ENCODE measurements at regions not wholly inside any gene's neighbourhood (a gene's known extent, or its start where the extent isn't known, plus 50 kb on each side); places are given as distances from the start of the nearest gene placed in this dataset.

- TF ChIP-seq MAFK (IDR thresholded peaks at IDR 0.05; ENCODE audit: low read depth, low read length), result no peak
These were observed 133.6 kb upstream of the SESN3 start (continued) for GRCh38 chr11:95364324-95365295.

GRCh38 chr11:95363708-95364107 is 132.7 kb upstream of the SESN3 start:
- Histone ChIP-seq H2BK5ac (ENCODE audit: low read depth, low read length, poor library complexity, severe bottlenecking) (no peak overlapping the region), H3K14ac (replicated peaks; ENCODE audit: low read depth, low read length) (no peak overlapping the region), H3K36me3 (ENCODE audit: control insufficient read depth, insufficient read depth, low read length) (no peaks in the 10 kb centered on the region), H3K79me1 (ENCODE audit: low read depth in 1 of 2, low read length in 2 of 2) (no peaks in the 10 kb centered on the region), H2BK15ac (ENCODE audit: low read depth, low read length) (no peak overlapping the region), H2BK20ac (ENCODE audit: low read depth, low read length) (no peak overlapping the region), H4K91ac (ENCODE audit: insufficient read depth, low read depth, low read length) (no peak overlapping the region), H3K9me3 (ENCODE audit: control insufficient read depth, insufficient read depth, low read length) (no peaks in the 10 kb centered on the region), H4K20me1 (ENCODE audit: insufficient read depth, low read length) (no peaks in the 10 kb centered on the region), H3K23ac (ENCODE audit: low read depth, low read length) (no peak overlapping the region), H3K4me2 (ENCODE audit: low read depth, low read length) (no peak overlapping the region), H3K4me1 (ENCODE audit: control insufficient read depth, insufficient read depth, low read length) (no peaks in the 10 kb centered on the region; the same call in 1 of the 2 replicates), H3K18ac (ENCODE audit: low read depth, low read length) (no peak overlapping the region), H2AK5ac (ENCODE audit: low read depth, low read length) (no peak overlapping the region), H3K27me3 (ENCODE audit: control insufficient read depth, insufficient read depth, low read length) (peaks cover 16% of the 10 kb centered on the region), H4K8ac (ENCODE audit: low read depth in 2 of 2, low read length in 2 of 2) (no peak overlapping the region), H3K4me3 (ENCODE audit: insufficient read depth, low read depth, low read length) (no peak overlapping the region), H3K56ac (ENCODE audit: extremely low read depth, insufficient read depth, low read length) (no peak overlapping the region), H3K9me1 (ENCODE audit: insufficient read depth, low read length) (no peaks in the 10 kb centered on the region), H2AFZ (replicated peaks; ENCODE audit: low read length, poor library complexity) (no peak overlapping the region), H2BK120ac (ENCODE audit: low read depth, low read length) (no peak overlapping the region), H3K27ac (ENCODE audit: insufficient read depth, low read length) (no peak overlapping the region), H3K9ac (ENCODE audit: low read depth, low read length) (no peak overlapping the region), H4K5ac (ENCODE audit: low read depth, low read length) (no peak overlapping the region), H3K4ac (ENCODE audit: low read depth, low read length) (no peak overlapping the region), H2AK9ac (replicated peaks; ENCODE audit: low read depth, low read length, poor library complexity) (no peak overlapping the region)
- DNase-seq (no peak), ATAC-seq (ENCODE audit: low read depth) (no peak)
- no CpG with 5 or more reads among the region's 8 CpGs for WGBS, 2 experiments (ENCODE audit: extremely low coverage in 2 of 2, insufficient read length in 1 of 2)
- ChIA-PET CTCF (no interaction called here), POLR2A (ENCODE audit: unreplicated experiment) (no interaction called here)
- in situ Hi-C loops (cut with MboI; ENCODE audit: low sequenced_read_pairs), result no loop called here
- BruUV-seq (replicated peaks), result no TSS peak
- TF ChIP-seq FOS (IDR thresholded peaks at IDR 0.05; ENCODE audit: low read depth, low read length) (no peak), MAFK (IDR thresholded peaks at IDR 0.05; ENCODE audit: low read depth, low read length) (no peak), MXI1 (IDR thresholded peaks at IDR 0.05; ENCODE audit: borderline replicate concordance, low read depth, low read length) (no peak), CHD1 (IDR thresholded peaks at IDR 0.05; ENCODE audit: low read depth, low read length) (no peak), RFX5 (IDR thresholded peaks at IDR 0.05; ENCODE audit: low read depth, low read length) (no peak), BHLHE40 (IDR thresholded peaks at IDR 0.05; ENCODE audit: low read depth, low read length) (no peak), CEBPB (IDR thresholded peaks at IDR 0.05; ENCODE audit: low read depth, low read length) (no peak)
- intact Hi-C loops (cut with micrococcal nuclease), result no loop called here
- dilution Hi-C loops (cut with HindIII; ENCODE audit: low sequenced_read_pairs, unreplicated experiment), result no loop called here

All from IMR-90 (cell line).